ENCODE measurements at regions not wholly inside any gene's neighbourhood (a gene's known extent, or its start where the extent isn't known, plus 50 kb on each side); places are given as distances from the start of the nearest gene placed in this dataset.

DNA sequence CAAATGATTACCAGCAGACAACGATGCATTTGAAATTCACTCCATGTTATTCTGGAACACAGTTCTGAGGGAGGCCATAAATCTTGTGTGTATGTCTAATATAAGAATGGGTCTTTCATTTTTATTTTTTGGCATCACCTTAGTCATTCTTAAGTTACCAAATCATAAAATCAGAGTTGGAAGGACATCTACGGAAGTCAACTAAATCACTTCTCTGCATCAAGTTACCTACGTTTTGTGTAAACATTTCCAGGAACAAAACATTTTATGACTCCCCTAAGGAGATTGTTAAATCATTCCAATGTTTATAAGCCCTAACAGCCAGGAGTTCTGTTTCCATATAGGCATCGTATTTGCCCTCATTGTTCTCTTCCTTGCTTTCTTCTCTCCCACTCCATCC is 378.2 kb downstream of the FAM170A start:
- DNase-seq (ENCODE audit: low spot score): no peak

GRCh38 chr5:120012431-120012830 is 383.1 kb downstream of the FAM170A start:
- DNase-seq (ENCODE audit: low spot score): no peak

GRCh38 chr5:120014535-120014934 is 385.2 kb downstream of the FAM170A start:
- DNase-seq (ENCODE audit: low spot score): no peak

DNA sequence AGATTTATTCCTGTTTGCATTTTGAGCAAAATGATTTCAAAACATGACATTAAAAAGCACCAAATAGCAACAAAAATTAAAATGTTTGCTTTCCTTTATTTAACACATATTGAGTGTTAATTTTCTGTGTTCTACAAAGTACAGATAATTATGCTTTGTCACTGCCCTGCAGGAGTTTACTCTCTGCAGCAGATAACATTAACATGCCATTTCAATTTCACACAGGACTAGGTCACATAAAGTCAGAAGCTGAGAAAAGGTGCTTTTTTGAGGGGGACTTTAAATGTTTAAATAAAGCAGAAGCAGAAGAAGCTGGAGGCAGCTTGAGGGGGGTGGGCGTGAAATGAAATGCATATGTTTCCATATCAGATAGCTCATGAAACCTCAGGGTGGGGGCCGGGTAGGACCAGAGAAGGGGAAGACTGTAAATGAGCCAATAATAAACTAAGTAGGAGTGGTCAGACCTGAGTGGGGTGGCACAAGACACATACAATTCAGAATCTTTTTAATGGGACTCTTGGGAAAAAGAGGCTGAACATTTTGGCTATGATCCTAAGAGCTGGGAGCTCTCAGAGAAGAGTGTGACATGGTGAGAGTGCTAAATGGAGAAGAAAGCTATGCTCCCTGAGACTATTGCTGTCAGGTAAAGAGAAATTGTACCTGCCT is 387.5 kb downstream of the FAM170A start:
- DNase-seq (ENCODE audit: low spot score): no peak

DNA sequence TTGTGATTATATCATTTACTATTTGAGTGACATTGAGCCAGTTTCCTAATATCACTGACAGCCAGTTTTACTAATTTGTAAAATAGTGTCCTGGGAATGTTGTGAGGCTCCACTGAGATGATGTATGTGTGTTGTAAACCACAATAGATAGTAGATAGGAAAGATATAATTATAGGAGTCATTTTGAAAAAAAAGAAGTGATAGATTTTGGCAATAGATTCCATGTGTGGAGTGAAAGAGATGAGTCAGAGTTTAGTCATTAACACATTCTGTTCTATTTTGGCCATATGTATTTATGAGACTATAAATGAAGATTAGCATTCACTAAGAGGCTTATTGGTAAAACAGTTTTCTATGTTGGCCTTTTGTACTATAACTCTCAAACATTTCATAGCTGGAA is 388.2 kb downstream of the FAM170A start:
- DNase-seq (ENCODE audit: low spot score): no peak

GRCh38 chr5:120035181-120035580 is 405.8 kb downstream of the FAM170A start:
- no peak for DNase-seq (ENCODE audit: low spot score)

GRCh38 chr5:120035815-120036577 is 406.6 kb downstream of the FAM170A start:
- no peak for DNase-seq (ENCODE audit: low spot score)

- DNase-seq (ENCODE audit: low spot score): no peak
Measured at GRCh38 chr5:120037451-120037850, 408.1 kb downstream of the FAM170A start.

- DNase-seq (ENCODE audit: low spot score): no peak
Measured at GRCh38 chr5:120039111-120039510, 409.8 kb downstream of the FAM170A start.

- DNase-seq (ENCODE audit: low spot score): no peak
Measured at GRCh38 chr5:120043431-120043830, 414.1 kb downstream of the FAM170A start.

GRCh38 chr5:120052916-120053828 is 410.9 kb upstream of the PRR16 start:
- no peak for DNase-seq (ENCODE audit: low spot score)

DNA sequence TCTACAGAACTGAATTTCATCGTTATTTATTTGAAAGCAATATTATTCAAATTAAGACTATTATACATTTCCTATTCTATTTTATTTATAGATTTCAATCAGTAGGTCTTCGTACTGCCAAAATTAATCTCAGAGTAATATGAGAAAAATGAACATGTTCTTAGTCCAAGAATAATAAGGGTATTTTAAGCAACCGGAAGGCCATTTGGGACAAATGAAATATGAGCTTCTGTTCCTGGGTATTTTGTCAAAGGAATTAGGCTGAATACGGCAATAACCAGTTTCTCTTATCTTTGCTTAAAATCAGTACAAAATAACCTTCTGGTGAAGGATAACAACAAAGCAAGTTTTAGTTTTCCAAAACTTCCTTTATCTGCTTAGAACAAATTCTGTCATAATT is 410.3 kb upstream of the PRR16 start:
- no peak for DNase-seq (ENCODE audit: low spot score)

DNA sequence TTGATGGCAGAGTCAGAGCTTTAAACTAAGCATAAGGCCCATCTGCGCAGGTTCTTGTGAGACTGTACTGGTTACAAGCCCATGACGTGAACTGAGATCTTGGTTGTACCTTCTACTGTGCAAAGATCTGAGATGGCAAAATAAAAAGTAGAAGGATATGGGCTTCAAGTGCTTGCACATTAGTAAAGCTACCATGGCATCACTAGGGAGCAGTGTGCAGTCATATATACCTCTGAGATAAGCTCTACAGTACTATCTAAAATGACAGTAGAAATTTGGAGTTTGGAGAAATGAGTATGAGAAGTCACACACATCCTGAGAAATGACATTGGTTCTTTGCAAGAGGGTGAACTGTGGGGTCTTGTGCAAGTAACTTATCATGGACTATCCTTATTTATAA is 408.2 kb upstream of the PRR16 start:
- no peak for DNase-seq (ENCODE audit: low spot score)

GRCh38 chr5:120062515-120062917 is 401.6 kb upstream of the PRR16 start:
- no peak for DNase-seq (ENCODE audit: low spot score)

GRCh38 chr5:120072068-120072761 is 391.9 kb upstream of the PRR16 start:
- DNase-seq (ENCODE audit: low spot score): no peak

DNA sequence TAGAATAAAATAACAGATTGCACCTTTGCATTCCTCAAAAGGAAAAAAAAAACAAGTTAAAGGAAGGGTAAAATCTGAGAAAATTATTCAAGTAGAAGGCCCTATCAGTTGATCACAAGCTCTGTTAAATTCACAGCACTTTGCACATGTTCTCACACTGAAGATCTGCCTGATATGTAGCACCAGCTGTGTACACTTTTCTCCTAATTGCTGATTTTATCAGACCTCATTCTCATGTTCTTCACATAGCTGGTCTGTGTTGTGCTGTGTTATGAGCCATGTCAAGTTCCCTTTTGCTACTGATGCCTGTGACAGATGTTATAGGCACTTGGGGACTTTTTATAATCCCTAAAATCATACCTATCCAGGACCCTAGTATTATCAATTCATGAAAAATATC is 390.4 kb upstream of the PRR16 start:
- no peak for DNase-seq (ENCODE audit: low spot score)

DNA sequence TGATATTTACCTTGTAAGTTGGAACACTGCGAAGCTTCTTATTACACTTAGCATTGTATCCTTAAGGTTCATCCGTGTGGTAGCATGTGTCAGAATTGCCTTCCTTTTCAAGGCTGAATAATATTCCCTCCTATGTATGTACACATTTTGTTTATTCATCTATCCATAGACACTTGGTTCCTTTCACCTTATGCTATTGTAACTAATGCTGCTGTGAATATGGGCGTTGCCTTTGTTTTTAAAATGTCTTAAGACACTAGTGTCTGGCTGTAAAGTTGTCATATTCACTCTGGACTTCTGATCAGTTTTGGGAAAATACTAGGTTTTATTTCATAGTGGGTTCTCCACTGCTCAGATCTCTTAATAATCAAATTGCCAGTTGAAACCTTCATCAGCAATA is 383.3 kb upstream of the PRR16 start:
- no peak for DNase-seq (ENCODE audit: low spot score)

DNA sequence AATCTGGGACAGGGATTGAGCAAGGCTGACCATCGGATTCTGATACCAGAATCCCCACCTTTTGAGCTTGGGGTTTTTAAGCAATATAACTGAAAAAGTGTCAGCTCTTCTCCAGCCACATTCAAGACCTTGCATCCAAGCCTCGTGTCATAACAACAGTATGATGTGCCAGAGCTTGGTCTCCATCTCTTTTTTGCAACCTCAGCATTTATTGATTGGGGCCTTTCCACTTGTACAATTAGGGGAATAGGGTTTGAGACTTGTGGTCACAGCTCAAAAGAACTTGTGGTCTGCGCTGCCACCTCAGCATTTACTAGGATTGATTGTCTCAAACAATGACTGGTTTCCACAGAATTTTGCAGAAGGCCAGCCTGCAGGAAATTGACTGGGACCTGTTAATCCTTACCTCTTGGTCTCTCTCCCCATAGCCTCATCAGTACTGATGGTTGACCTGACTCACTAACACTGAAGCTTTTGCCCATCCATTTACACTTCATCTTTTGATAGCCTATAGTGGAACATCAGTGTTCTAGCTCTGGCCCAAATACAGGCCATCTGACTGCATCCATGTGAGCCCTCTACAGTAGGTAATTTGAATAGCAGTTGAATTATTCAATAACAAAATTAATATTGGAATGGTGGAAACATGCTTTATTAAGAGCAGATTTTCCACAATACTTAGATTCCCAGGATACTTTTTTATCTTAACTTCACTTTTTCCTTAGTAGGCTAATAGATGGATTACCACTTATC is 381.6 kb upstream of the PRR16 start:
- no peak for DNase-seq (ENCODE audit: low spot score)

- DNase-seq (ENCODE audit: low spot score): no peak
Measured at GRCh38 chr5:120083851-120084542, 380.1 kb upstream of the PRR16 start.

GRCh38 chr5:120084543-120084870 is 379.6 kb upstream of the PRR16 start:
- no peak for DNase-seq (ENCODE audit: low spot score)

DNA sequence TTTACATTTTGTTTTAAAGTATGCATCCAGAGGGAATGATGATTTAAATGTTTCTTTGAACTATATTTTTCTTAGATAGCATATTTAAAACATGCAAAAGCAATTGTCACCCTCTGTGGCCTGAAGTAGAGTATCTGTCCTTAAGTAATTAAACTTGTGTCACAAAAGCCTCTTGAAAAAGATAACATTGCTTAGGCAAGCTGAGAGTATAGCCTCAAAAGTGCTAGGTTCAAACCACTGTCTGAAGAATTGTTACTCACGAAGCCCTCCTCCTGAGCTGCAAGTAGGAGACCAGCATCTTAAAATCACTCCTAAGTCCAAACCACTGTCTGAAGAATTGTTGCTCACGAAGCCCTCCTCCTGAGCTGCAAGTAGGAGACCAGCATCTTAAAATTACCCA is 378.0 kb upstream of the PRR16 start:
- DNase-seq (ENCODE audit: low spot score): no peak
